ENCODE measurements at regions not wholly inside any gene's neighbourhood (a gene's known extent, or its start where the extent isn't known, plus 50 kb on each side); places are given as distances from the start of the nearest gene placed in this dataset.

DNA sequence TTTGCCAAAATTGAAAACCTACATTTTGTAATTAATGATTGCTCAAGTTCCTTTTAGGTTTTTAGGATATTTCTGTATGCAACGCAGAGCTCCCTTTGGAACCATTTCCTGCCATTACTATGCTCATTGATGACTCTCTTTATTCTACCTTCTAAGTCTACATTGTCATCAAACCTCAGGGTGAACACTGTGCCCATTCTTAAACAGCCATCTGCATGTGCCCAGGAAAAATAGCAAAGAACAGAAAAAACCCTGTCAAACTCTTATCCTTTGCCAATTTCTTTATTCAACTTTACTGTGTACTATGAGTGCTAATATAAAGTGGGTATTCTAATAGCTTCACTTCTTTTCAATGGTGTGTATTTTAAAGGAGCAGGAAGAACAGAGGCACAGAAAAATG, 1455.9 kb downstream of the ADGRL3 start:
- TF ChIP-seq EP300 (IDR thresholded peaks at IDR 0.05) (no peak), CTCF (IDR thresholded peaks at IDR 0.05) (no peak)
